DOHH2 (cell line): ENCODE measurements at regions not wholly inside any gene's neighbourhood (a gene's known extent, or its start where the extent isn't known, plus 50 kb on each side); places are given as distances from the start of the nearest gene placed in this dataset.
"Not testable (repeated sequence)": the region's sequence is repeated elsewhere in the genome, so short reads cannot be mapped to it uniquely, and the experiment has no call there.

ENCODE experiments used
- CTCF ChIP-seq: fragments of 200-600 bp; sonication (generic); IDR thresholded peaks from one replicate; pipeline ENCODE4 v1.5.1; 2014; ENCODE audit warnings: antibody characterized with exemption, mild to moderate bottlenecking, low read depth, low read length; ENCODE audit not compliant: poor library complexity, severe bottlenecking
- EZH2phosphoT487 ChIP-seq: fragments of 200-600 bp; sonication (generic); IDR thresholded peaks from 2 replicates; pipeline ENCODE4 v1.6.1; 2017; ENCODE audit warnings: borderline replicate concordance, mild to moderate bottlenecking, antibody characterized with exemption, low read length, moderate library complexity, mixed read lengths

- TF ChIP-seq CTCF, EZH2phosphoT487: not testable (repeated sequence)
These were observed 1667.9 kb downstream of the RPIA start for GRCh38 chr2:90359344-90359743.
